Pancreas (tissue), 10 donors: ENCODE measurements at regions not wholly inside any gene's neighbourhood (a gene's known extent, or its start where the extent isn't known, plus 50 kb on each side); places are given as distances from the start of the nearest gene placed in this dataset.

Experiments
- ATAC-seq, 4 donors: fragments of 200-7000 bp; cut with Tn5 transposase; one replicate each; pipeline versions ENCODE4 v1.8.0 to v1.9.1; 2020; ENCODE audit warnings: mild to moderate bottlenecking in 4 of 4, moderate library complexity in 4 of 4
- DNase-seq, 6 donors: peaks; one replicate each; pipeline ENCODE4 v3.0.0-alpha.2; 2020
- FAIRE-seq: peaks from 2 replicates; lab custom pipeline; 2012; peaks lifted over from hg19 to GRCh38; lab: Jason Lieb, UNC
- H3K27ac ChIP-seq, 4 donors: fragments of 200-600 bp; sonication (generic); 1 replicate in 3 of 4; 2 replicates in 1 of 4; pipeline versions ENCODE4 v1.5.0 to v1.8.0; 2020
- H3K27me3 ChIP-seq, 4 donors: fragments of 200-600 bp; one replicate each; pipeline ENCODE4 v1.8.0; 2021
- H3K36me3 ChIP-seq, 3 donors: fragments of 200-600 bp; sonication (generic) in 1 of 3; one replicate each; pipeline versions ENCODE4 v1.5.0 to v1.8.0; 2020 to 2021
- H3K4me1 ChIP-seq, 3 donors: fragments of 200-600 bp; one replicate each; pipeline ENCODE4 v1.8.0; 2021
- H3K4me3 ChIP-seq, 4 donors: fragments of 200-600 bp; sonication (generic) in 2 of 4; one replicate each; pipeline versions ENCODE4 v1.5.0 to v1.8.0; 2020 to 2021
- H3K9me3 ChIP-seq, 4 donors: fragments of 200-600 bp; one replicate each; pipeline ENCODE4 v1.8.0; 2021
- CTCF ChIP-seq, 4 donors: fragments of 200-600 bp; sonication (generic) in 3 of 4; IDR thresholded peaks; one replicate each; pipeline versions ENCODE4 v1.5.0 to v1.8.0; 2021; ENCODE audit warnings: antibody characterized with exemption in 4 of 4
- WGBS, 2 donors: extraction: QIAGEN DNeasy Blood & Tissue Kit; methylation state at CpG; one replicate each; pipeline ENCODE4 v1.1.7; 2013; 5-methylcytosine and 5-hydroxymethylcytosine counted together
- intact Hi-C, 3 donors: fragments of 100-400 bp; cut with DNase I; formaldehyde crosslinking; loops; one replicate each; pipeline versions ENCODE4 v1.11.1 to v1.14.2; 2022
- donor health status: healthy with polysubstance abuse.
- donor health status: DM: no; HTN: no; CAD: no; lungs with moderate emphysema.
- donor health status: DM: no; HTN: no; CAD: no.
- donor health status: control.
- donor health status: control.
- donor health status: Bipolar disorder and iron deficiency.
- donor health status: DM: yes; HTN: yes; CAD: no.
- donor health status: DM: no; HTN: no; CAD: no.
- donor health status: DM: no; HTN: no; CAD: no.
- donor health status: DM: yes; HTN: yes; CAD: no.

- H3K27me3 ChIP-seq, result no peaks in the 10 kb centered on the region
- H3K4me3 ChIP-seq, result no peak overlapping the region
- intact Hi-C loops, result no loop called here
- H3K36me3 ChIP-seq, result no peaks in the 10 kb centered on the region
- no peaks in the 10 kb centered on the region for H3K9me3 ChIP-seq
- DNase-seq, result no peak
- FAIRE-seq, result no peak
- no peak for ATAC-seq
- H3K27ac ChIP-seq, result no peak overlapping the region
- H3K4me1 ChIP-seq, result no peaks in the 10 kb centered on the region
- WGBS, 2 donors, result 78 to 92% methylated on average over 10 of the region's 10 CpGs
- TF ChIP-seq CTCF (IDR thresholded peaks at IDR 0.05), result no peak
Observed at GRCh38 chr17:79174193-79174765, 99.7 kb downstream of the ENGASE start.

GRCh38 chr17:79171188-79171587 is 96.6 kb downstream of the ENGASE start:
- WGBS, 2 donors, result 37 to 45% methylated on average over 13 of the region's 13 CpGs
- DNase-seq (no peak), FAIRE-seq (no peak), ATAC-seq (no peak)
- no peaks in the 10 kb centered on the region for H3K27me3 ChIP-seq
- H3K4me3 ChIP-seq, result no peak overlapping the region
- H3K27ac ChIP-seq, result no peak overlapping the region
- H3K4me1 ChIP-seq, result no peaks in the 10 kb centered on the region
- intact Hi-C loops, result no loop called here
- no peaks in the 10 kb centered on the region for H3K9me3 ChIP-seq
- TF ChIP-seq CTCF (IDR thresholded peaks at IDR 0.05), result no peak
- H3K36me3 ChIP-seq, result no peaks in the 10 kb centered on the region

- Histone ChIP-seq H3K36me3 (no peaks in the 10 kb centered on the region), H3K4me1 (no peaks in the 10 kb centered on the region), H3K9me3 (no peaks in the 10 kb centered on the region), H3K27ac (no peak overlapping the region), H3K4me3 (no peak overlapping the region), H3K27me3 (no peaks in the 10 kb centered on the region)
- FAIRE-seq (no peak), ATAC-seq (no peak), DNase-seq (no peak)
- intact Hi-C loops, result no loop called here
- WGBS, 2 donors, result 74 to 88% methylated on average over 6 of the region's 6 CpGs
- TF ChIP-seq CTCF (IDR thresholded peaks at IDR 0.05), result no peak
Observed at GRCh38 chr17:79169861-79170260, 95.2 kb downstream of the ENGASE start.

GRCh38 chr17:79169366-79169765 is 94.7 kb downstream of the ENGASE start:
- FAIRE-seq (no peak), DNase-seq (no peak), ATAC-seq (no peak)
- Histone ChIP-seq H3K4me3 (no peak overlapping the region), H3K36me3 (no peaks in the 10 kb centered on the region), H3K9me3 (no peaks in the 10 kb centered on the region), H3K27me3 (no peaks in the 10 kb centered on the region), H3K27ac (no peak overlapping the region), H3K4me1 (no peaks in the 10 kb centered on the region)
- TF ChIP-seq CTCF (IDR thresholded peaks at IDR 0.05), result no peak
- 52 to 60% methylated on average over 11 of the region's 11 CpGs for WGBS, 2 donors
- intact Hi-C loops, result no loop called here

GRCh38 chr17:79168486-79169055 is 93.9 kb downstream of the ENGASE start:
- no peak for ATAC-seq
- Histone ChIP-seq H3K4me3 (no peak overlapping the region), H3K27me3 (no peaks in the 10 kb centered on the region), H3K4me1 (no peaks in the 10 kb centered on the region), H3K27ac (no peak overlapping the region), H3K9me3 (no peaks in the 10 kb centered on the region), H3K36me3 (no peaks in the 10 kb centered on the region)
- FAIRE-seq, result no peak
- intact Hi-C loops, result no loop called here
- WGBS, 2 donors, result 74 to 75% methylated on average over 20 of the region's 20 CpGs
- no peak for DNase-seq
- TF ChIP-seq CTCF (IDR thresholded peaks at IDR 0.05), result no peak
